ENCODE measurements at regions not wholly inside any gene's neighbourhood (a gene's known extent, or its start where the extent isn't known, plus 50 kb on each side); places are given as distances from the start of the nearest gene placed in this dataset.
"Not testable (repeated sequence)": the region's sequence is repeated elsewhere in the genome, so short reads cannot be mapped to it uniquely, and the experiment has no call there.

DNA sequence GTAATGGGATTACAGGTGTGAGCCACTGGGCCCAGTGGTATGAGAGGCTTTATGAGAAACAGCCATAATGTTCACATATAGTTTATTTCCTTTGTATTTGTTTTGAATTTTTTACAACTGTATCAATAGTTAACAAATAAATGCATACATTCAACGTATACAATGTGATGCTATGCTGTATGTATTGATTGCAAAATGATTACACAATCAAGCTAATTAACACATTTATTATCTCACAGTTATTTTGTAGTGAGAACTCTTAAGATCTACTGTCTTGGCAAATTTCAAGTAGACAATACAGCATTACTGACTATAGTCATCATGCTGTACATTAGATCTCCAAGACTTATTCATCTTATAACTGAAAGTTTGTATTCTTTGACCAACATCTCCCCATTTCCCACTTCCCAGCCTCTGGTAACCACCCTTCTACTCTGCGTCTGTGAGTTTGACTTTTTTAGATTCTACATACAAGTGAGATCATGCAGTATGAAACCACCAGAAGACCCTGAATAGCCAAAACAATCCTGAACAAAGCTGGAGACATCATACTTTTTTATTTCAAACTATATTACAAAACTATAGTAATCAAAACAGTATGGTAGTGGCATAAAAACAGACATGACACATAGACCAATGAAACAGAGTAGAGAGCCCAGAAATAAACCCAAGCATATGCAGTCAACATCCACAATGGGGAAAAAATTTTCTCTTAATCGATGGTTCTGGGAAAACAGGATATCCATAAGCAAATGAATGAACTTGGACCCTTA, 157.2 kb upstream of the RREB1 start:
- TF ChIP-seq, protein P1, sequence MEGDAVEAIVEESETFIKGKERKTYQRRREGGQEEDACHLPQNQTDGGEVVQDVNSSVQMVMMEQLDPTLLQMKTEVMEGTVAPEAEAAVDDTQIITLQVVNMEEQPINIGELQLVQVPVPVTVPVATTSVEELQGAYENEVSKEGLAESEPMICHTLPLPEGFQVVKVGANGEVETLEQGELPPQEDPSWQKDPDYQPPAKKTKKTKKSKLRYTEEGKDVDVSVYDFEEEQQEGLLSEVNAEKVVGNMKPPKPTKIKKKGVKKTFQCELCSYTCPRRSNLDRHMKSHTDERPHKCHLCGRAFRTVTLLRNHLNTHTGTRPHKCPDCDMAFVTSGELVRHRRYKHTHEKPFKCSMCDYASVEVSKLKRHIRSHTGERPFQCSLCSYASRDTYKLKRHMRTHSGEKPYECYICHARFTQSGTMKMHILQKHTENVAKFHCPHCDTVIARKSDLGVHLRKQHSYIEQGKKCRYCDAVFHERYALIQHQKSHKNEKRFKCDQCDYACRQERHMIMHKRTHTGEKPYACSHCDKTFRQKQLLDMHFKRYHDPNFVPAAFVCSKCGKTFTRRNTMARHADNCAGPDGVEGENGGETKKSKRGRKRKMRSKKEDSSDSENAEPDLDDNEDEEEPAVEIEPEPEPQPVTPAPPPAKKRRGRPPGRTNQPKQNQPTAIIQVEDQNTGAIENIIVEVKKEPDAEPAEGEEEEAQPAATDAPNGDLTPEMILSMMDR (IDR thresholded peaks at IDR 0.05; ENCODE audit: insufficient read depth, low read depth, low read length): no peak
- DNase-seq (ENCODE audit: low read depth): no peak
- H3K4me3 ChIP-seq (ENCODE audit: low read depth, low read length): no peak overlapping the region

DNA sequence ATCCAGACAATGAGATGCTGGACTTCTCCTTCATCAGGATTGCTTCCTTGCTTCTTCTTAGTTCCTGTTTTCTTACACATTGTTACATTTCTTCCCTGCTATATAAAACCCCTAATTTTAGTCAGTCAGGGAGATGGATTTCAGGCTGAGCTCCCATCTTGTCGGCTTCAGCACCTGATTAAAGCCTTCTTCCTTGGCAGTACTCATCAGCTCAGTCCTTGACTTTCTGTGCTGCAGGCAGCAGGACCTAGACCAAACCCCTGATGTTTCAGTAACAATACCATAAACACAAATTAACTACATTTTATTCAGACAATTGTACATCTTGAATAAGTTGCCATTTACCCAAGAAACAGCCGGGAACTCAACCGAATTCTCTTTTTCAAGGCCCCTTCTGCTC, 156.4 kb upstream of the RREB1 start:
- H3K4me3 ChIP-seq (ENCODE audit: low read depth, low read length): no peak overlapping the region
- no peak for DNase-seq (ENCODE audit: low read depth)
- TF ChIP-seq, protein P1 (IDR thresholded peaks at IDR 0.05; ENCODE audit: insufficient read depth, low read depth, low read length): no peak

DNA sequence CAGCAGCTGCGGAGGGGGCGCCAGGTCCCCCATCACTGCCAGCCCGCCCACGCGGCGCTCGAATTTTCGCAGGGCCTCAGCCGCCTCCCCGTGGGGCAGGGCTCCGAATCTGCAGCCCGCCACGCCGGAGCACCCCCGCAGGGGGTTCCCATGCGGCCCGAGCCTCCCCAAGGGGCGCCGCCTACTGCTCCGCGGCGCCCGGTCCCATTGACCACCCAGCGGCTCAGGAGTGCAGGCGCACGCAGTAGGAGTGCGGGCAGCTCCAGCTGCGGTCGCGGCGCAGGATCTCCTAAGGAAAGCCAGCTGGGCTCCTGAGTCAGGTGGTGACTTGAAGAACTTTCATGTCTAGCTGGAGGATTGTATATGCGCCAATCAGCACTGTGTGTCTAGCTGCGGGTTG, 155.3 kb upstream of the RREB1 start:
- no peak for DNase-seq (ENCODE audit: low read depth)
- TF ChIP-seq, protein P1 (IDR thresholded peaks at IDR 0.05; ENCODE audit: insufficient read depth, low read depth, low read length): no peak
- no peak overlapping the region for H3K4me3 ChIP-seq (ENCODE audit: low read depth, low read length)

DNA sequence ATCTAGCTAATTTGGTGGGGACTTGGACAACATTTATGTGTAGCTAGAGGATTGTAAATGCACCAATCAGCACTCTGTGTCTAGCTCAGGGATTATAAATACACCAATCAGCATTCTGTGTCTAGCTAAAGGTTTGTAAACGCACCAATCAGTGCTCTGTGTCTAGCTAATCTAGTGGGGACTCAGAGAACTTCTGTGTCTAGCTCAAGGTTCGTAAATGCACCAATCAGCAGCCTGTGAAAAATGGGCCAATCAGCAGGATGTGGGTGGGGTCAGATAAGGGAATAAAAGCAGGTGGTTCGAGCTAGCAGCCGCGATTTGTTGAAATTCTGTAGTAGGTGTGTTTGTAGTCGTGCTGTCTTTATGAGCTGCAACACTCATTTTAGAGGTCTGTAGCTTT, 154.8 kb upstream of the RREB1 start:
- H3K4me3 ChIP-seq (ENCODE audit: low read depth, low read length); DNase-seq (ENCODE audit: low read depth): not testable (repeated sequence)

DNA sequence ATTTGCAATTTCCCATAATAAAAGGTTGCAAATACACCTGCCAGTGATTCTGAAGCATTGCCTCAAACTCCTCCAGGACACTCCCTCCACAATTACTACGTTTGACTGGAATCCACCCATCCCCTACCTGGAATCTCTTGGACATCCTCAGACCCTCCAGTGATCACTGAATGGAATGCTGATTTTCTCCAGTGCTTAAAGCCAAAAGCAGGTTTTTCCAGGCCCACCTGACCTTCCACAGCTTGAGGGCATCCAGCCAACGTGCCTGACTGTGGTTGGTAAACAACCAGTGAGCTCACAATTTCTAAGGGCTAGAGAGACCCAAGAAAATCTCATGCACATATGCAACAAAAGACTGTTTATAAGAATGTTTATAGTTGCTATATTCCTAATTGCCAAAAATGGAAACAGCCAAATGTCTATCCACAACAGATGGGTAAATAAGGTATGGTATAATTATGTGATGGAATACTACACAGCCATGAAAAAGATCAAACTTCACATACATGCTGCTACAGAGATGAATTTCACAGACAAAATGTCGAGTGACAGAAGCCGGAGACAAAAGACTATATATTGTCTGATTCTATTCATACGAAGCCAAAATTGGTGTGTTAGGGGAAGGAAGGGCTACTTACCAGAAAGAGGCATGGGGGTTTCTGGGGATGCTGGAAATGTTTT, 147.1 kb upstream of the RREB1 start:
- TF ChIP-seq, protein P1 (IDR thresholded peaks at IDR 0.05; ENCODE audit: insufficient read depth, low read depth, low read length): no peak
- no peak overlapping the region for H3K4me3 ChIP-seq (ENCODE audit: low read depth, low read length)
- DNase-seq (ENCODE audit: low read depth): no peak

DNA sequence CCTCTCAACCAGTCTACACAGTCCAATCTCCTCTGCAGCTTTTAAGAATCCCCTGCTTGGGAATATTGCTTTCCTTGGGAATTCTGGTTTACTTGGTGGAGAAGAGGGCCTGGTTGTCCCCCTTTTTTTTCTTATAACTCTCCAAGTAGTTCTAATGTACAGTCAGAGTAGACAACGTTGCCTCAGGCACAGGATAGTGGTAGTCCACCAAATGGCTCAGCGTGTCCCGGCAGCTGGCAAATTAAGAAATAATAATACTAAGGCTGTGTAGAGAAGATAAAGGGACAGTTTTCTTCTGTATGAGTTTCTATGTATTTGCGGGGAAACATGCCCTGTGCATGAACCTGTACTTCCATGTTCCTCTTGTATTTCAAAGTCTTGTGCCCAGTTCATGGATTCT, 145.7 kb upstream of the RREB1 start:
- H3K4me3 ChIP-seq (ENCODE audit: low read depth, low read length): no peak overlapping the region
- TF ChIP-seq, protein P1 (IDR thresholded peaks at IDR 0.05; ENCODE audit: insufficient read depth, low read depth, low read length): no peak

DNA sequence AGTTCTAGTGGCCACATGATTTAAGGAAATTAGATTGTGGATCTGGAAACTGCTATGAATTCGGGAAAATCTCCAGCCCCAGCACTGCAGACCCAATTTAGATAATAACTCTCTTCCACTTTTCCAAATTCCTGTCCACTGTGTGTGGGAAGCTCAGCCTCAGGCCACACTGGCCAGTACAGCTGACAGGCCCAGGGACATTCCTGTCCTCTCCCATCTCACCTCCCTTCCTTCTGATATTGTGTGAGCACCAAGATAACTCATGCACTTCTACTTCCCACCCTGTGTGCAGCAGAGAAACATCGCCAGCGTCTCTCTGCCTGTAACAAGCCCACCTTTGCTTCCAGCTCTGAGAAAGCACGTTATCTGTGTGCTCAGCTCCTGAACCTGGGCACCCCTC, 145.1 kb upstream of the RREB1 start:
- H3K4me3 ChIP-seq (ENCODE audit: low read depth, low read length): no peak overlapping the region
- no peak for DNase-seq (ENCODE audit: low read depth)
- TF ChIP-seq, protein P1 (IDR thresholded peaks at IDR 0.05; ENCODE audit: insufficient read depth, low read depth, low read length): no peak

More for the DNA sequence above, 145.7 kb upstream of the RREB1 start:
- no peak for DNase-seq (ENCODE audit: low read depth)

DNA sequence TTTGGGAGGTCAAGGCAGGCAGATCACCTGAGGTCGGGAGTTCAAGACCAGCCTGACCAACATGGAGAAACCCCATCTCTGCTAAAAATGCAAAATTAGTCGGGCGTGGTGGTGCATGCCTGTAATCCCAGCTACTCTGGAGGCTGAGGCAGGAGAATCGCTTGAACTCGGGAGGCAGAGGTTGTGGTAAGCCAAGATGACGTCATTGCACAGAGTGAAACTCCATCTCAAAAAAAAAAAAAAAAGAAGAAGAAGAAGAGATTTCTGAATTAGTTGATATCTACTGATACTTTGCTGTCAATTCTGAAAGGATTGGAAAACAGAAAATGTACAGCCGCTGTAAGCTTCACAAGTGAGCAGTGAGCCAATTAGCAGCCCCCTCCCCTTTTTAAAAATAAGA, 144.4 kb upstream of the RREB1 start:
- not testable (repeated sequence) for DNase-seq (ENCODE audit: low read depth); H3K4me3 ChIP-seq (ENCODE audit: low read depth, low read length)

Measured in fibroblast of villous mesenchyme (primary cell).